GM12801 (cell line): ENCODE measurements at regions not wholly inside any gene's neighbourhood (a gene's known extent, or its start where the extent isn't known, plus 50 kb on each side); places are given as distances from the start of the nearest gene placed in this dataset.

Experiments
- CTCF ChIP-seq: IDR thresholded peaks from one replicate; pipeline ENCODE4 v1.5.1; 2011; ENCODE audit warnings: control low read depth; ENCODE audit not compliant: insufficient read length; ENCODE audit errors: extremely low read depth

GRCh38 chr10:6795541-6795940 is 215.5 kb upstream of the PRKCQ start:
- TF ChIP-seq CTCF: no peak

DNA sequence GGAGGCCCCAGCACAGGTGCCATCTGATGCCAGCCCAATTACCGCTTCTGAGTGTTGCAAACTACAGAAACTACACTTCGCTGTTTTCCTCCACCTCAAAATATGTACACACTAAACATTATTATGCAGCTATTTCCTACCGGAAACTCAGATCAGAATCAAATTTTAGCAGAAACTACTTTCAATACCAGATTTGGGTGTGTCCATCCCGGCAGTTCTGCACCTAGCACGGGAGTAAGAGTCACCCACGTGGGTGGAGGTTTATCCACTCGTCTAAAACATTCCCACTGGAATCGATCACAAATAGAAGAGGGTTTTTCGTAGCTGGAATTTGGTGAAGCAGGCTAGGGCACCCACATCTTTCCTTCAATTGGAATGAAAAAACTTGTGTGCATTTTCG is 214.4 kb upstream of the PRKCQ start:
- no peak for TF ChIP-seq CTCF

DNA sequence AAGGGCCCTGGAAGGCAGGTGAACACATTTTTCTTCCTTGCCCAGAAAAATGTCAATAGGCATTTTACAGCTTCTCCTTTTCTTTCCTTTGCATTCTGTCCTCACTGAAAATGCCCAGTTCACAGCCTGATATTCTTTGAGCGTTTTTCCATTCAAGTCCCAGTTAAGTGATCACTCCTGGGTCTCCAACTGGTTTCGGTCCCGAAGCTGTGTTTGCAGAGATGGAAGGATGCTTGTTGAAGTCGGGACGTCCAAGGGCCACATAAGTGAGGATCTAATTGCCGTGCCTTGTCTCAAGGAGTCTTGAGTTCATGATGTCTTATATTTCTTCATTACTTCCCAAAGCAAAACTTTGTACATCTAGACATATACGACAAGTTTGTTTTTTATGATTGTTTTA is 208.7 kb upstream of the PRKCQ start:
- no peak for TF ChIP-seq CTCF

DNA sequence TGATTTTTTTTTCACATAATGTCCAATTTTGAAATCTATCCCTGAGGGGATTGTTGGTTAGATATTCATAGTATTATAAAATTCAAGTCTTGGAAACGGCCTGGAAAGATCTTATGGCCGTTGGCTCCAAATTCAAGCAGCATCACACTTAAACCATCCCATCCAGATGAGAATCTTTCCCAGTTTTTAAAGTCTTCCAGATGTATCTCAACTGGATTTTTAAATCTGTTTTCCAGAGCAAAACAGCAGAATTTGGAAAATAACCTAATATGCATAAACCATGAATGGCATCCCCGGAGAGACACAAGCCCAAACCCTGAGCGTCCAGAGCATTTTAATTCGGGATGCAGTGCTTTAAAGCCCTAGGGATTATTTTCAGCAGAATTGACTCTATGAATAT is 208.2 kb upstream of the PRKCQ start:
- TF ChIP-seq CTCF: no peak

- no peak for TF ChIP-seq CTCF
Observed at GRCh38 chr10:6787718-6788117, 207.6 kb upstream of the PRKCQ start.

DNA sequence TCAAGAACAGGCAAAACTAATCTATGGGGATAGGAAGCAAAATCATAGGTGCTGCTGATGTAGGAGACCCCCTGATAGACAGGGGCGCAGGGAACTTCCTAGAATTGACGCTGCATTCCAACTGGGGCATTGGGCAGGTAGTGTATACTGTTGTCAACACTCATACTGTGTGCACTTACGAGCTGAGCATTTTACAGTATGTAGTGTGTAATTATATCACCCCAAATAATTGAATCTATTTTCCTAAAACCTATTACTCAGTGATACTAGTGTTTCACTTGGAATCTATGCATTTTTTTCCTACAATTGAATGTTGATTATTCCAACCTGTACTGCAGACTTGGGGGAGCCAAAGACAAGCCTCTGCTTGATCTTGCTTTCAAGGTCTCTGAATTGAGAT is 207.0 kb upstream of the PRKCQ start:
- no peak for TF ChIP-seq CTCF

- TF ChIP-seq CTCF: no peak
Observed at GRCh38 chr10:6786579-6787031, 206.5 kb upstream of the PRKCQ start.

DNA sequence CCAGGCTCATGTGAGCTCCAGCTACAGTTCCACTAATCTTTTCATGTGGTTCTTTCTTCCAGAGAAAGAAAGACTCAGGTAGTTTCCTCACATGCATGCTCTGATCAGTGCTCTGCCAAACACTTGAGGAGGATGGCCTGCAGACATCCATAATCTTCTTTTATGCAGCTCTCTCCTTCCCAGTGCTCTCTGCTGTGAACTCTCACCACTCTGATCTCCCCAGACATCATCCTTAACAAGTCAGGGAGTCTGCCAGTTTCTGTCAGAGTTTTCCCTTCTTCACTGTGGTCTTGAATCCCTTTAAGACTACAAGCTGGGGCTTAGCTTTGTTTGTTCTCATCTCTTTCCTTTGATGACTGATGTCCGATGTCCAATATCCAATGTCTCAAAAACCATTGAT is 203.4 kb upstream of the PRKCQ start:
- TF ChIP-seq CTCF: no peak
